ENCODE measurements at regions not wholly inside any gene's neighbourhood (a gene's known extent, or its start where the extent isn't known, plus 50 kb on each side); places are given as distances from the start of the nearest gene placed in this dataset.

GRCh38 chr1:117694543-117694942 is 88.7 kb downstream of the TENT5C start:
- no peak for TF ChIP-seq EZH2phosphoT487 (IDR thresholded peaks at IDR 0.05; ENCODE audit: low read depth)
- TF ChIP-seq, protein P1, sequence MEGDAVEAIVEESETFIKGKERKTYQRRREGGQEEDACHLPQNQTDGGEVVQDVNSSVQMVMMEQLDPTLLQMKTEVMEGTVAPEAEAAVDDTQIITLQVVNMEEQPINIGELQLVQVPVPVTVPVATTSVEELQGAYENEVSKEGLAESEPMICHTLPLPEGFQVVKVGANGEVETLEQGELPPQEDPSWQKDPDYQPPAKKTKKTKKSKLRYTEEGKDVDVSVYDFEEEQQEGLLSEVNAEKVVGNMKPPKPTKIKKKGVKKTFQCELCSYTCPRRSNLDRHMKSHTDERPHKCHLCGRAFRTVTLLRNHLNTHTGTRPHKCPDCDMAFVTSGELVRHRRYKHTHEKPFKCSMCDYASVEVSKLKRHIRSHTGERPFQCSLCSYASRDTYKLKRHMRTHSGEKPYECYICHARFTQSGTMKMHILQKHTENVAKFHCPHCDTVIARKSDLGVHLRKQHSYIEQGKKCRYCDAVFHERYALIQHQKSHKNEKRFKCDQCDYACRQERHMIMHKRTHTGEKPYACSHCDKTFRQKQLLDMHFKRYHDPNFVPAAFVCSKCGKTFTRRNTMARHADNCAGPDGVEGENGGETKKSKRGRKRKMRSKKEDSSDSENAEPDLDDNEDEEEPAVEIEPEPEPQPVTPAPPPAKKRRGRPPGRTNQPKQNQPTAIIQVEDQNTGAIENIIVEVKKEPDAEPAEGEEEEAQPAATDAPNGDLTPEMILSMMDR (IDR thresholded peaks at IDR 0.05; ENCODE audit: low read depth, low read length), result no peak
- no peaks in the 10 kb centered on the region for H4K20me1 ChIP-seq (ENCODE audit: insufficient read depth, low read length)
- no peak overlapping the region for H3K27ac ChIP-seq (ENCODE audit: low read length)
- H3K27me3 ChIP-seq (ENCODE audit: low read depth, low read length), result no peaks in the 10 kb centered on the region; the same call in 1 of the 2 replicates
- H3K4me1 ChIP-seq (ENCODE audit: low read length), result no peaks in the 10 kb centered on the region
- no peak overlapping the region for H3K9ac ChIP-seq (ENCODE audit: low read length)
- H3K79me2 ChIP-seq (ENCODE audit: low read length), result no peaks in the 10 kb centered on the region
- no peaks in the 10 kb centered on the region for H3K36me3 ChIP-seq (replicated peaks; ENCODE audit: low read depth, low read length)
- no peaks in the 10 kb centered on the region for H3K9me3 ChIP-seq (ENCODE audit: insufficient read depth, low read length)
- H3K4me3 ChIP-seq (ENCODE audit: low read length), result no peak overlapping the region
- no peak overlapping the region for H3K4me2 ChIP-seq (ENCODE audit: low read length)
- H2AFZ ChIP-seq (ENCODE audit: low read depth, low read length), result no peak overlapping the region

- H3K79me2 ChIP-seq (ENCODE audit: low read length), result no peaks in the 10 kb centered on the region
- no peaks in the 10 kb centered on the region for H4K20me1 ChIP-seq (ENCODE audit: insufficient read depth, low read length)
- TF ChIP-seq EZH2phosphoT487 (IDR thresholded peaks at IDR 0.05; ENCODE audit: low read depth), result no peak
- TF ChIP-seq, protein P1 (IDR thresholded peaks at IDR 0.05; ENCODE audit: low read depth, low read length), result no peak
- no peaks in the 10 kb centered on the region for H3K36me3 ChIP-seq (replicated peaks; ENCODE audit: low read depth, low read length)
- H3K4me1 ChIP-seq (ENCODE audit: low read length), result no peaks in the 10 kb centered on the region
- H3K9me3 ChIP-seq (ENCODE audit: insufficient read depth, low read length), result no peaks in the 10 kb centered on the region
- H3K4me3 ChIP-seq (ENCODE audit: low read length), result no peak overlapping the region
- H2AFZ ChIP-seq (ENCODE audit: low read depth, low read length), result no peak overlapping the region
- no peak overlapping the region for H3K4me2 ChIP-seq (ENCODE audit: low read length)
- no peak overlapping the region for H3K9ac ChIP-seq (ENCODE audit: low read length)
- no peak overlapping the region for H3K27ac ChIP-seq (ENCODE audit: low read length)
- no peaks in the 10 kb centered on the region; the same call in 1 of the 2 replicates for H3K27me3 ChIP-seq (ENCODE audit: low read depth, low read length)
Measured at GRCh38 chr1:117695796-117696490, 90.1 kb downstream of the TENT5C start.

- Histone ChIP-seq H3K27me3 (ENCODE audit: low read depth, low read length) (no peaks in the 10 kb centered on the region; the same call in 1 of the 2 replicates), H4K20me1 (ENCODE audit: insufficient read depth, low read length) (no peaks in the 10 kb centered on the region), H3K27ac (ENCODE audit: low read length) (no peak overlapping the region), H3K9ac (ENCODE audit: low read length) (no peak overlapping the region), H3K4me3 (ENCODE audit: low read length) (no peak overlapping the region), H2AFZ (ENCODE audit: low read depth, low read length) (no peak overlapping the region), H3K4me1 (ENCODE audit: low read length) (no peaks in the 10 kb centered on the region), H3K79me2 (ENCODE audit: low read length) (no peaks in the 10 kb centered on the region), H3K36me3 (replicated peaks; ENCODE audit: low read depth, low read length) (no peaks in the 10 kb centered on the region), H3K4me2 (ENCODE audit: low read length) (no peak overlapping the region), H3K9me3 (ENCODE audit: insufficient read depth, low read length) (no peaks in the 10 kb centered on the region)
- TF ChIP-seq EZH2phosphoT487 (IDR thresholded peaks at IDR 0.05; ENCODE audit: low read depth), result no peak
- TF ChIP-seq, protein P1 (IDR thresholded peaks at IDR 0.05; ENCODE audit: low read depth, low read length), result no peak
Measured at GRCh38 chr1:117696561-117696960, 90.7 kb downstream of the TENT5C start.

GRCh38 chr1:117697220-117697781 is 91.5 kb downstream of the TENT5C start:
- no peak overlapping the region for H3K9ac ChIP-seq (ENCODE audit: low read length)
- no peak overlapping the region for H3K27ac ChIP-seq (ENCODE audit: low read length)
- no peak overlapping the region for H3K4me3 ChIP-seq (ENCODE audit: low read length)
- no peaks in the 10 kb centered on the region for H4K20me1 ChIP-seq (ENCODE audit: insufficient read depth, low read length)
- H3K4me2 ChIP-seq (ENCODE audit: low read length), result no peak overlapping the region
- no peaks in the 10 kb centered on the region for H3K79me2 ChIP-seq (ENCODE audit: low read length)
- H3K27me3 ChIP-seq (ENCODE audit: low read depth, low read length), result no peaks in the 10 kb centered on the region
- H3K4me1 ChIP-seq (ENCODE audit: low read length), result no peaks in the 10 kb centered on the region
- no peaks in the 10 kb centered on the region for H3K36me3 ChIP-seq (replicated peaks; ENCODE audit: low read depth, low read length)
- TF ChIP-seq EZH2phosphoT487 (IDR thresholded peaks at IDR 0.05; ENCODE audit: low read depth), result no peak
- TF ChIP-seq, protein P1 (IDR thresholded peaks at IDR 0.05; ENCODE audit: low read depth, low read length), result no peak
- no peaks in the 10 kb centered on the region for H3K9me3 ChIP-seq (ENCODE audit: insufficient read depth, low read length)
- no peak overlapping the region for H2AFZ ChIP-seq (ENCODE audit: low read depth, low read length)

Measured in OCI-LY3 (cell line).